BLaER1 treated with 17β-estradiol and CSF1 and Interleukin-3, amounts not matched to agents 10 nM and 100 nM (cell line): ENCODE measurements at regions not wholly inside any gene's neighbourhood (a gene's known extent, or its start where the extent isn't known, plus 50 kb on each side); places are given as distances from the start of the nearest gene placed in this dataset.

Source experiments
- H3K27ac ChIP-seq, 11 experiments: shearing (Covaris generic); formaldehyde crosslinking; 2 replicates each; pipeline ENCODE4 v1.8.1; 2022
- H3K27me3 ChIP-seq, 11 experiments: shearing (Covaris generic); formaldehyde crosslinking; 2 replicates each; pipeline ENCODE4 v1.8.1; 2022
- H3K36me3 ChIP-seq, 11 experiments: shearing (Covaris generic); formaldehyde crosslinking; 2 replicates each; pipeline ENCODE4 v1.8.1; 2022
- H3K4me1 ChIP-seq, 10 experiments: shearing (Covaris generic); formaldehyde crosslinking; 2 replicates each; pipeline ENCODE4 v1.8.1; 2022
- H3K4me2 ChIP-seq, 11 experiments: shearing (Covaris generic); formaldehyde crosslinking; 2 replicates each; pipeline ENCODE4 v1.8.1; 2022
- H3K4me3 ChIP-seq, 10 experiments: shearing (Covaris generic); formaldehyde crosslinking; 2 replicates each; pipeline ENCODE4 v1.8.1; 2022
- H3K9ac ChIP-seq, 11 experiments: shearing (Covaris generic); formaldehyde crosslinking; 2 replicates each; pipeline ENCODE4 v1.8.1; 2022
- H3K9me3 ChIP-seq, 11 experiments: shearing (Covaris generic); formaldehyde crosslinking; replicated peaks in 1 of 11; 2 replicates each; pipeline ENCODE4 v1.8.1; 2022
- H4K20me1 ChIP-seq, 11 experiments: shearing (Covaris generic); formaldehyde crosslinking; 2 replicates each; pipeline ENCODE4 v1.8.1; 2022
- Cebpa-rat ChIP-seq, 11 experiments: shearing (Covaris generic); IDR thresholded peaks; 2 replicates each; pipeline ENCODE4 v1.8.1; 2022

DNA sequence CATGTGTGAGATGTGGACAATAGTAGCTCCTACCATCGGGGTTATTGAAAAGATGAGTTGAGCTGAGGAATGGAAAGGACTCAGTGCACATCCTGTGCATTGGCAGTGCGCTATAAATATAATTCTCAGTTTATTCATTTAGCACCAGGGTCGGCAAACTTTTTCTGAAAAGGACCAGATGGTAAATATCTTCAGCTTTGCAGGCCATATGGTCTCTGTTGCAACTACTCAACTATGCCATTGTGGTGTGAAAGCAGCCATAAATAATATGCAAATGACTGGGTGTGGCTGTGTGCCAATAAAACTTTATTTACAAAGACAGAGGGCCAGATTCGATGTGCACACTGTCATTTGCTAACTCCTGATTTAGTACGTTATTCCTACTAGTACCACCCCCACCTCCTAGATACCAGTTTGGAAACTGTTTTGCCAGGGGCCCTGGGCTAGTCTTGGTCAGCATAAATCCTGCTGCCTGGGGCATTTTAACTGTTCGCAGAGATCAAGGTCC is 422.9 kb upstream of the MKI67 start:
- H3K4me3 ChIP-seq: no peak overlapping the region
- H3K9me3 ChIP-seq: peaks cover 15 to 34% (median 26%) of the 10 kb centered on the region in 11 experiments; a peak in 20 of 22 replicates
- peaks cover 0 to 11% (median 8%) of the 10 kb centered on the region in 10 experiments; a peak in 15 of 20 replicates for H3K4me1 ChIP-seq
- H3K27me3 ChIP-seq: no peaks in the 10 kb centered on the region
- TF ChIP-seq Cebpa-rat (IDR thresholded peaks at IDR 0.05): no peak
- H3K4me2 ChIP-seq: no peak overlapping the region
- no peaks in the 10 kb centered on the region for H4K20me1 ChIP-seq
- H3K9ac ChIP-seq: no peak overlapping the region
- H3K27ac ChIP-seq: no peak overlapping the region
- H3K36me3 ChIP-seq: no peaks in the 10 kb centered on the region

DNA sequence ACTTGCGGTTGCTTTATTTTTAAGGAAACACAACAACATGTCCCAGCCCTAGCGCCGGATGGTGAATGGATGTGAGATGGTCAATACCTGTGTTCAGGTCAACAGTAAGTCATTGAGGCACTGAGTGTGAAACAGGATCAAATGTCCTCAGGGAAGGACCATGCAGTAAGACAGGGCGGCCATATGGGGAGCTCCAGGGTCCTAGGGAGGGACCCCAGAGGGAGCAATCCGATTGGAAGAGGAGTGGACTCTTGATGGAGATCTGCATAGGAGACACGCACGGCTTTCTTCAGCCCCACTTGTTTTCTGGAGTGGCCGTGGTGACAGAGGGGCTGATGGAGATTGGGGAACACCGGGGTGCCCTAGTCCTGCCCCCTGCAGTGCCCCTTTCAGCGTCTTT is 423.8 kb upstream of the MKI67 start:
- peaks cover 0 to 11% (median 8%) of the 10 kb centered on the region in 10 experiments; a peak in 15 of 20 replicates for H3K4me1 ChIP-seq
- TF ChIP-seq Cebpa-rat (IDR thresholded peaks at IDR 0.05): no peak
- H3K4me3 ChIP-seq: no peak overlapping the region
- H3K36me3 ChIP-seq: no peaks in the 10 kb centered on the region
- no peak overlapping the region for H3K9ac ChIP-seq
- peaks cover 15 to 39% (median 30%) of the 10 kb centered on the region in 11 experiments; a peak in 20 of 22 replicates for H3K9me3 ChIP-seq
- H3K27me3 ChIP-seq: no peaks in the 10 kb centered on the region
- no peaks in the 10 kb centered on the region for H4K20me1 ChIP-seq
- H3K4me2 ChIP-seq: no peak overlapping the region
- H3K27ac ChIP-seq: no peak overlapping the region

DNA sequence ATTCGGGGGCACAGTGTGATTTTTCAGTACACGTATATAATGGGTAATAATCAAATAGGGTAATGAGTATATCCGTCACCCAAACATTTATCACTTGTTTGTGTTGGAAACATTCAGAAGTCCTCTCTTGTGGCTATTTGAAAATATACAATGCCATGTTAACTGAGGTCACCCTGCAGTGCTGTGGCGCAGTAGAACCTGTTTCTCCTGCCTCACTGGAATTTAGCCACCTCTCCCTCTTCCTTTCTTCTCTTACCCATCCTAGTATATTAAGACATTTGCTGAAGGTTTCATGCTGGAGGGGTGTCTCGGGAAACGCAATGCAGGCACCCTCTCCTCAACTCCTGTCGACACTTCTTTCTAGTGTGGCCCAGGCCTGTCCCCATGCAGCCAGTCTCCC is 425.3 kb upstream of the MKI67 start:
- Histone ChIP-seq H3K4me2 (no peak overlapping the region), H3K9me3 (peaks cover 15 to 39% (median 30%) of the 10 kb centered on the region in 11 experiments; a peak in 20 of 22 replicates), H3K9ac (no peak overlapping the region), H4K20me1 (no peaks in the 10 kb centered on the region), H3K36me3 (no peaks in the 10 kb centered on the region), H3K27me3 (no peaks in the 10 kb centered on the region), H3K27ac (no peak overlapping the region), H3K4me1 (peaks cover 0 to 6% (median 4%) of the 10 kb centered on the region in 10 experiments; a peak in 15 of 20 replicates), H3K4me3 (no peak overlapping the region)
- no peak for TF ChIP-seq Cebpa-rat (IDR thresholded peaks at IDR 0.05)

DNA sequence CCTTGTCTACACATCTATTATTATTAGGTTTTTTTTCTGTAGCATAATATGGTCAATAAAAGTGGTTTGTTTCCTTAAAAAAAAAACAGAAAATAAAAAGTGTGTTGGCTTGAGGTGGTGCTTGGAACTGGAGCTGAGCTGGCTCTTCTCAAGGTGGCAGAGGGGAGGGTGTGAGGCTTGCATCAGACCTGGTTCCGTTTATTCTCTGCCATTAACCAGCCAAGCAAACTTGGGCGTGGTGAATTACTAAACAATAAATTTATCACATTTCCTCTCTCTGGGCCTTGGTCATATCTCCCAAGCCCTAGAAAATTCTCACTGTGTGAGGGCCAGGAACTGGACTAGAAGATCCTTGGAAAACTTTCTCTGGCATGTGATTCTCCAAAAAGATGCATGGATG is 427.5 kb upstream of the MKI67 start:
- H3K4me3 ChIP-seq: no peak overlapping the region
- H3K4me1 ChIP-seq: no peaks in the 10 kb centered on the region
- no peak overlapping the region for H3K9ac ChIP-seq
- H4K20me1 ChIP-seq: no peaks in the 10 kb centered on the region
- no peak for TF ChIP-seq Cebpa-rat (IDR thresholded peaks at IDR 0.05)
- no peaks in the 10 kb centered on the region for H3K36me3 ChIP-seq
- H3K27ac ChIP-seq: no peak overlapping the region
- H3K9me3 ChIP-seq: peaks cover 15 to 39% (median 30%) of the 10 kb centered on the region in 11 experiments; a peak in 20 of 22 replicates
- no peak overlapping the region for H3K4me2 ChIP-seq
- no peaks in the 10 kb centered on the region for H3K27me3 ChIP-seq

DNA sequence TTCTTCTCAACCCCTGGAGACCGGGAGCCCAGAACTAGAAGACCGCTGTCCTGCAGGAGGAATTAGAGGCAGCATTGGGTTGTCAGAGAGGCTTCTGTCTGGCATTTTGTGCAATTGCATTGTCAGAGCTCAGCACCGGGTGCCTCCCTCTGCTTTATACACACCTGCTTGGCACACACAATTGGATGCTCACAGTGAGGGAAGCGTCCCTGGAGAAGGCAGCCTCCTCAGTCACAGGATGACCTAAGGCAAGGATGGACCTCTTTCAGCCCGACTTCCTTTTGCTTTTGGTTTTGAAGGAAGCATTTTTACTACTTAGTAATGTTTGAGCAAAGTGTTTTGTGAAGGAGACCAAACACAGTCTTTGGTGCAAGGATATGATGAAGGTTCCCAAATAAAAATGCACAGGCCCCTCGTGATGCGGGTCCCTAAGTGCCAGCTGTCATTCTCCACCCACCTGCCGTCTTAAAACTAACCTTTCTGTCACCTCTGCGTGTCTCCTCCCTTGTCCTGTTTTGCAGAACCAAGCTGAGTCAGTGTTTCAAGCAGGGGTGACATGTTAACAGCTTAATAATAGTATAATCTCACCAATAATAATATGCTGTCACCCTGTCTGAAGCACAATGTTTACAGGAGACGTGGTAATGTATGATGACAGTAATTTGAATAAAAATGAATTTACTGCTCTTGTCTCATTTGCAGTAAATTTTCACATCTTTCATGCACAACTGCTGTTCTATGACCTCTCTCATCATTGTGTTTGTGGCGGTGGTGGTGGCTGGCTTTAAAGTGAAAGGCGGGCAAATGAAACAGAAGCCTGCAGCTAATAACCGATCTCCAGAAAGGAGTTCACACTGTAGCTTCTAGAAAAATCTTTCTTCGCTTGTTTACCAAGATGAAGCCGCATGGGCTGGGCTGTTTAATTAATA is 430.2 kb upstream of the MKI67 start:
- TF ChIP-seq Cebpa-rat (IDR thresholded peaks at IDR 0.05): no peak
- no peaks in the 10 kb centered on the region for H4K20me1 ChIP-seq
- H3K9me3 ChIP-seq: peaks cover 18 to 38% (median 34%) of the 10 kb centered on the region in 11 experiments; a peak in 20 of 22 replicates

DNA sequence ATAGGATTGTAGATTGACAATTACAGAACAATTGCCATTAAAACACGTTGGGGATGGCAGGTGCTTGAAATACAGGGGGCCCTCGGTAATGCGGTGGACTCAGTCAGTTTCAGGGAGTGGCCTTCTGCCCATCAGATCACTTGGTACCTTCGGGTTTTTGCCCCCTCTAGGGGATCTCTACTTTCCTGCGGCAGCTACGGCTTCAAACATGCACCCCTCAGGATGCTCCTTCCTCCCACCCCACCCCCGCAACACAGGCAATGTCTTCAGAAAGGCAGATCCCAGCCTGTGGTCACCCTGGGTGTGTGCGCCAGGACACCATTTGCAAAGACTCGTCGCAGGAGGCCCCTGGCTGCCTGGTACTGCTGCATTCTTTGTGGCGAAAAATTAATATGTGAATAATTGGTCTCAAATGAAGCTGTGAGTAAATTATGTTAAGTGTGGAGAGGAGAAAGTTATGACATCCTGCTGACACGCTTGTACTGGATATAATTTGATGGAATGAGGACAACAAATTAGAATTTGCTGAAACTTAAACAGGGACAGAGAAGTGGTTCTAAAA is 431.0 kb upstream of the MKI67 start:
- no peaks in the 10 kb centered on the region for H3K36me3 ChIP-seq
- H3K27ac ChIP-seq: no peak overlapping the region
- no peak for TF ChIP-seq Cebpa-rat (IDR thresholded peaks at IDR 0.05)
- H4K20me1 ChIP-seq: no peaks in the 10 kb centered on the region
- peaks cover 14 to 40% (median 33%) of the 10 kb centered on the region in 11 experiments; a peak in 21 of 22 replicates for H3K9me3 ChIP-seq
- no peaks in the 10 kb centered on the region for H3K4me1 ChIP-seq
- no peak overlapping the region for H3K4me3 ChIP-seq
- no peak overlapping the region for H3K9ac ChIP-seq
- no peaks in the 10 kb centered on the region for H3K27me3 ChIP-seq
- H3K4me2 ChIP-seq: no peak overlapping the region

More for the DNA sequence above, 430.2 kb upstream of the MKI67 start:
- Histone ChIP-seq H3K27me3 (no peaks in the 10 kb centered on the region), H3K4me2 (no peak overlapping the region), H3K9ac (no peak overlapping the region), H3K27ac (no peak overlapping the region), H3K36me3 (no peaks in the 10 kb centered on the region), H3K4me3 (no peak overlapping the region), H3K4me1 (no peaks in the 10 kb centered on the region)

DNA sequence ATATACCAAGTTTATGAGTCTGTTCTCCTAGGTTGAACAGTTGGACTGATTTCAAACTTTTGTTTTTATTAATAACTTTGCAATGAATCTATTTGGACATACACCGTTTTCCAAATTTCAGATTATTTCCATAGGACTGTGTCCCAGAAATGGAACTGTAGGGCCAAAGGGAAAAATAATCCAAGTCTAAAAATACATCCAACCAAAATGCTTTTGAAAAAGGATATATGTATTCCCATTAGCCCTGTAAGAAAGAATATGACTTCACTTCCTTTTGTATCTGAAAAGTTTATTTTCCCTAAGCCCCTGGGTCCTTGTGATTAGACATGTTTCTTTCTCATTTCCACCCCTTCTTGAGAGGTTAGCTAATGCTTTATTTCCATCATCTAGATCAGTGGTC is 434.2 kb upstream of the MKI67 start:
- Histone ChIP-seq H3K4me3 (no peak overlapping the region), H3K4me1 (no peaks in the 10 kb centered on the region), H3K9ac (no peak overlapping the region), H3K4me2 (no peak overlapping the region), H3K36me3 (no peaks in the 10 kb centered on the region), H4K20me1 (no peaks in the 10 kb centered on the region), H3K27ac (no peak overlapping the region), H3K9me3 (peaks cover 3 to 27% (median 16%) of the 10 kb centered on the region in 11 experiments; a peak in 16 of 22 replicates), H3K27me3 (no peaks in the 10 kb centered on the region)
- no peak for TF ChIP-seq Cebpa-rat (IDR thresholded peaks at IDR 0.05)

DNA sequence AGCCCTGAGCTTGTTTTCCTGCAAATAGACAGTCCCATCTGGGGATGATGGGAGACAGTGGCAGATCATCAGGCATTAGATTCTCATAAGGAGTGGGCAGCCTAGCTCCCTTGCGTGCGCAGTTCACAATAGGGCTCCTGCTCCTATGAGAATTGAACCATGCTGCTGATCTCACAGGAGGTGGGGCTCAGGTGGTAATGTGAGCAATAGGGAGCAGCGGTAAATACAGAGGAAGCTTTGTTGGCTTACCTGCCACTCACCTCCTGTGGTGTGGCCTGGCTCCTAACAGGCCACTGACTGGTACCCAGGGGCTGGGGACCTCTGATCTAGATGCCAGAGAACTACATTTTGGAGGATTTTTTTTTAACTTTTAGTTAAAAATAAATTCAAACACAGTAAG is 434.8 kb upstream of the MKI67 start:
- Histone ChIP-seq H4K20me1 (no peaks in the 10 kb centered on the region), H3K27me3 (no peaks in the 10 kb centered on the region), H3K36me3 (no peaks in the 10 kb centered on the region), H3K27ac (no peak overlapping the region), H3K4me2 (no peak overlapping the region), H3K9me3 (peaks cover 3 to 27% (median 16%) of the 10 kb centered on the region in 11 experiments; a peak in 16 of 22 replicates), H3K4me1 (no peaks in the 10 kb centered on the region), H3K9ac (no peak overlapping the region), H3K4me3 (no peak overlapping the region)
- no peak for TF ChIP-seq Cebpa-rat (IDR thresholded peaks at IDR 0.05)

DNA sequence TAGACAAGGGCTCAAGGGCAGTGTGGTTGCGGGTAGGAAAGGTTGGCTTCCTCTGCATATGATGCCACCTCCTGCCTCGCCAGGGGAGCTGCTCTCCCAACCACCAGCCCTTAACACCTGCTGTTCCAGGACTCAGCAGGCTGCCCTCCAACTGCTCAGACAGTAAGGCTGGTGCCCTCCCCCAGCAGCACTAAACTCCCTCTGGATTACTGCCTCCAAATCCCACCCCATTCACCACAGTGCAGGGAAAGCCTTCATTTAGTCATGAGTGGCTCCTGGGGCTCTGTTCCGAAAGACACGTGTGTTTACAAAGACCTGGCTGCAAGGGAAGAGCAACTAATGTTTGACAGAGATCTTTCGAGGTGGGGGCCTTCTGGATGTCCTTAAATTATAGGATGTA is 437.2 kb upstream of the MKI67 start:
- Histone ChIP-seq H3K9ac (no peak overlapping the region), H3K4me1 (0 out of 20 replicates have a peak, but pooled peaks cover 0 to 1% (median 0%) of the 10 kb centered on the region in 10 experiments), H3K4me3 (no peak overlapping the region), H3K27me3 (no peaks in the 10 kb centered on the region), H3K9me3 (peaks cover 3 to 27% (median 16%) of the 10 kb centered on the region in 11 experiments; a peak in 16 of 22 replicates), H3K36me3 (no peaks in the 10 kb centered on the region), H3K27ac (no peak overlapping the region), H4K20me1 (no peaks in the 10 kb centered on the region), H3K4me2 (no peak overlapping the region)
- no peak for TF ChIP-seq Cebpa-rat (IDR thresholded peaks at IDR 0.05)
